Activated CD8-positive, alpha-beta T cell treated with anti-CD3 and anti-CD28 coated beads, Interleukin-2, amount 10 ng/mL, durations not matched to agents 7 days and 5 days (primary cell): ENCODE measurements at regions not wholly inside any gene's neighbourhood (a gene's known extent, or its start where the extent isn't known, plus 50 kb on each side); places are given as distances from the start of the nearest gene placed in this dataset.

ENCODE experiments used
- ATAC-seq: fragments of 150-1000 bp; cut with Tn5 transposase; one replicate; pipeline ENCODE4 v1.10.0; 2021; ENCODE audit warnings: moderate library complexity
- CTCF ChIA-PET: fragments of 350-600 bp; sonication (Branson Sonifier 250); formaldehyde crosslinking; loops from one replicate; lab custom pipeline; 2021; ENCODE audit warnings: antibody characterized with exemption; lab: Charles Lee
- POLR2A ChIA-PET: fragments of 350-600 bp; sonication (Branson Sonifier 250); formaldehyde crosslinking; loops from one replicate; lab custom pipeline; 2021; ENCODE audit warnings: antibody characterized with exemption; lab: Charles Lee
- DNase-seq: peaks from one replicate; pipeline ENCODE4 v3.0.0-alpha.2; 2020
- H3K27ac Mint-ChIP-seq: one replicate; pipeline ENCODE4 v1.8.0; 2021; ENCODE audit warnings: mild to moderate bottlenecking, mixed read lengths
- H3K27me3 Mint-ChIP-seq: one replicate; pipeline ENCODE4 v1.8.0; 2021; ENCODE audit warnings: low read depth, mixed read lengths
- H3K36me3 Mint-ChIP-seq: one replicate; pipeline ENCODE4 v1.8.0; 2021; ENCODE audit warnings: low read depth, mixed read lengths
- H3K4me1 Mint-ChIP-seq: one replicate; pipeline ENCODE4 v1.8.0; 2021; ENCODE audit warnings: low read depth, mixed read lengths
- H3K4me3 Mint-ChIP-seq: one replicate; pipeline ENCODE4 v1.8.0; 2021; ENCODE audit warnings: mild to moderate bottlenecking, mixed read lengths
- H3K9me3 Mint-ChIP-seq: one replicate; pipeline ENCODE4 v1.8.0; 2022; ENCODE audit warnings: mixed read lengths; ENCODE audit not compliant: insufficient read depth

- Mint-ChIP-seq H3K27ac (no peak overlapping the region), H3K36me3 (no peaks in the 10 kb centered on the region), H3K9me3 (no peaks in the 10 kb centered on the region), H3K4me1 (no peaks in the 10 kb centered on the region), H3K27me3 (no peaks in the 10 kb centered on the region), H3K4me3 (no peak overlapping the region)
- CTCF ChIA-PET, result no interaction called here
- DNase-seq (no peak), ATAC-seq (no peak)
- POLR2A ChIA-PET, result no interaction called here
Measured at GRCh38 chr20:61125076-61125475, 127.0 kb upstream of the CDH4 start.

DNA sequence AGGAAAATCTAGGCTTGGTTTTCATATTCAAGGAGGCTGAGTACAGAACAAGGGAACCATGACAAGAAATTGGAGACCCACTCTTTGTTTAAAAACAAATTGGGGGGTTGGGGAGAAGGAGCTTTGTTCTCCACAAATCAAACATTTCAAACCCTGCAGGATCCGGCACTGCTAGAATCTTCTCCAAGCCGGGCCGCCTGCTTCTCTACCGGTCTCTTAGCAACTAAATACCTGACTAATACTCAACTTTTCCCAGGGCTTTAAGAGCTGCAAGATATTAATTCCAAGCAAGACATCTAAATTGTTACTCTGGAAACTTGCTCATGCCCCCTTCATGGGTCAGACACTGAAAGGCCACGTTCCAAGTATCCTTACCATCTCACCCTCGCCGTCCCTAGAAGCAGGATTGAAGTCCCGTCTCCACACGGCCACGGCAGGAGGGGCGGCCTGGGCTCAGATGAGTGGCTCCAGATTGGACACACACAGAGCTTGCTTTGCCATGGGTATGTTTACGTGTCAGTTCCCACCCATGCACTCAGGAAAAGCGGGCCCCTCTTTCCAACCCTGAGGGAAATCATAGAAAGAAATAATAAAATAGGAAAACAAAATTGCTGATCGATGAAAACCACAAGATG lies 126.4 kb upstream of the CDH4 start:
- DNase-seq (no peak), ATAC-seq (no peak)
- H3K27me3 Mint-ChIP-seq, result no peaks in the 10 kb centered on the region
- no peaks in the 10 kb centered on the region for H3K9me3 Mint-ChIP-seq
- no peak overlapping the region for H3K4me3 Mint-ChIP-seq
- no peaks in the 10 kb centered on the region for H3K36me3 Mint-ChIP-seq
- no peak overlapping the region for H3K27ac Mint-ChIP-seq
- ChIA-PET CTCF (no interaction called here), POLR2A (no interaction called here)
- H3K4me1 Mint-ChIP-seq, result no peaks in the 10 kb centered on the region

- Mint-ChIP-seq H3K36me3 (no peaks in the 10 kb centered on the region), H3K9me3 (no peaks in the 10 kb centered on the region), H3K4me3 (no peak overlapping the region), H3K27ac (no peak overlapping the region), H3K4me1 (no peaks in the 10 kb centered on the region), H3K27me3 (no peaks in the 10 kb centered on the region)
- ATAC-seq (no peak), DNase-seq (no peak)
- ChIA-PET POLR2A (no interaction called here), CTCF (no interaction called here)
Measured at GRCh38 chr20:61126369-61127195, 125.5 kb upstream of the CDH4 start.

DNA sequence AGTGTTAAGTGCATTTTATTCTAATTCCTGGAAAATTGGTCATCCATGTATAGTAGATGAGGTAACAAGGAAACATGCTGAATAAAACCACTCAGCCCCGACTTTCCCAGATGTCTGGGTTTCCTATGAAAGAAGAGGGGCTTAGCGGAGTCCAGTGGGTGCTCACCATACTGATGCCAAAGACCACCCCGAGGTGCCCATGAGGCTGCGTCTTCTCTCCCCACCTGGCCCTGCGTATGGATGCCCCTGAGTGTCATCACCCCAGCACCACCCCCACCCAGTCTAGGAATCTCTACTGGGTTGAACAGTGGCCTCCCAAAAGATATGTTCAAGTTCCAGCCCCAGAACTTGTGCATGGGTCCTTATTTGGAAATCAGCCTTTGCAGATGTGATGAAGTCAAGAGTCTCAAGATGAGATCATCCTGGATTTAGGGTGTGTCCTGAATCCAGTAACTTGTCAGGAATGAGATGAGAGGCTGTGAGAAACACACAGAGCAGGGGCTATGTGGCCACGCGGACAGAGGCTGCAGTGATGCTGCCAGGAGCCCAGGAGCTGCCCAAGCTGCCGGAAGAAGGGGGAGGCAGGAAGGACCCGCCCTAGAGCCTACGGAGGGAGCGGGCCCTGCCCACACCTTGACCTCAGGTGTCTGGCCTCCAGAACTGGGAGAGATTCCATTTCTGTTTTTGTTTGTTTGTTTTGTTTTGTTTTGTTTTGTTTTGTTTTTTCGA lies 124.6 kb upstream of the CDH4 start:
- DNase-seq (no peak), ATAC-seq (no peak)
- Mint-ChIP-seq H3K27me3 (no peaks in the 10 kb centered on the region), H3K27ac (no peak overlapping the region), H3K4me1 (no peaks in the 10 kb centered on the region), H3K36me3 (no peaks in the 10 kb centered on the region), H3K9me3 (no peaks in the 10 kb centered on the region), H3K4me3 (no peak overlapping the region)
- ChIA-PET CTCF (no interaction called here), POLR2A (no interaction called here)

DNA sequence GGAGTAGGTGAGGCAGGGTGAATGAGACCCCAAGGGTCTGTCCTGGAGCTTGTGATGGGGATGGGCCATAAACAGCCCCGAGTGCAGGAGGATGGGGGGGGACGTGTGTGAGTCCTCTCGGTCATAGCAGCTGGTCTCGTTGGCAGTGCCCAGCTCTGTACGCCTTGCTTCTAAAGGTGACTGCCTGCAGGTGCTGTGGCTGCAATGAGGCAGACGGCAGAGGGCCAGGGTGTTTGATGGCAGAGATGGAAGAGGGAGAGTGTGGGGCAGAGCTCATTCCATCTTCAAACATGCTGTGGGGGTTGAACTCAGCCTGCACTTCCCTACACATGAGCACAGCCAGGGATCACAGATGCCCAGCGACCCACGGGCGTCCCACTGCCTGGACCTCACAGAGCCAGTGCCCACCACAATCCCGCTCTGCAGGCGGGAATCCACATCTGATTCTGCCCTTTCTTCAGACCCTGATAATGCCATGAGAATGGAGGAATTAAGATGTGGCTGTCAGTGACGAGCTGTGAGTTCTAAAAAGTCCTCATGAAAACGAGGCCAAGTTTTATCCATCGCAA lies 123.3 kb upstream of the CDH4 start:
- DNase-seq (no peak), ATAC-seq (no peak)
- Mint-ChIP-seq H3K9me3 (no peaks in the 10 kb centered on the region), H3K4me3 (no peak overlapping the region), H3K27ac (no peak overlapping the region), H3K4me1 (no peaks in the 10 kb centered on the region), H3K36me3 (no peaks in the 10 kb centered on the region), H3K27me3 (no peaks in the 10 kb centered on the region)
- ChIA-PET POLR2A (no interaction called here), CTCF (no interaction called here)

DNA sequence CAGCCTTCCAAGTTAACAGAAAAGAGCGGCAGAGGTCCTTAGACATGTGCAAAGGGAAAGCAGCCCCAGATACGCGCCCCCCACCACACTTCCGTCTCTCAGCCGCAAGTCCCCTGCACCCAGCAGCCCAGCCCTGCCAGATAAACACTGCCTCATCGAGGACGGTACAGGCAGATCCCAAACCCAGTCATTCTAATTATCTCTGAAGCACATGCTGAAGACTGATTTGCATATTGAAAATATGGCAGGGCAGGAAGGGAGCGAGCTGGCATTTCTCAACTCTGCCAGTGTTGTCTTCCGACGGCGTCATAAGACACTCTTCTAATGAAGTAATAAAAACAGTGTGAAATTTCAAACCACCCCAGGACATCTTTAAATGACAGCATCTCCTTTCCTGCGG lies 122.8 kb upstream of the CDH4 start:
- ATAC-seq (no peak), DNase-seq (no peak)
- Mint-ChIP-seq H3K9me3 (no peaks in the 10 kb centered on the region), H3K27me3 (no peaks in the 10 kb centered on the region), H3K36me3 (no peaks in the 10 kb centered on the region), H3K27ac (no peak overlapping the region), H3K4me3 (no peak overlapping the region), H3K4me1 (no peaks in the 10 kb centered on the region)
- ChIA-PET POLR2A (no interaction called here), CTCF (no interaction called here)

DNA sequence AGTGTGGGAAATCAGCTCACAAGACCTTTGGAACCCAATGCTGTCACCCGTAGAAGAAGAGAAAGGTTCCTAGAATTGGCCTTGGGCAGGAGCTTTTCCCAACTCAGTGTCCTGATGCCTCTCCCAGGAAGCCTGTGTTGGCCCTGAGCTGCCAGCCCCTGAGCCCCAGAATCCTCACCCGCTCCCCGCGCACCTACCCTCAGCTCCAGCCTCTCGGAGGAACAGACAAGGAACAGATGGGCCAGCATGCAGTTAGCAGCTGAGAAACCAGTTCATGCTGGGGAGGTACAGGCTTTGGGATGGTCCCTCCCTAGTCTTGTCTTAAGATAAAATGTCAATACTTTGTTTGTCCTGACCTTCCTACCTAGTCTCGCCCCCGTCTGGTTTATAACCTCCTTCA lies 121.9 kb upstream of the CDH4 start:
- Mint-ChIP-seq H3K27ac (no peak overlapping the region), H3K27me3 (no peaks in the 10 kb centered on the region), H3K4me3 (no peak overlapping the region), H3K4me1 (no peaks in the 10 kb centered on the region), H3K9me3 (no peaks in the 10 kb centered on the region), H3K36me3 (no peaks in the 10 kb centered on the region)
- CTCF ChIA-PET, result no interaction called here
- ATAC-seq (no peak), DNase-seq (no peak)
- POLR2A ChIA-PET, result no interaction called here

DNA sequence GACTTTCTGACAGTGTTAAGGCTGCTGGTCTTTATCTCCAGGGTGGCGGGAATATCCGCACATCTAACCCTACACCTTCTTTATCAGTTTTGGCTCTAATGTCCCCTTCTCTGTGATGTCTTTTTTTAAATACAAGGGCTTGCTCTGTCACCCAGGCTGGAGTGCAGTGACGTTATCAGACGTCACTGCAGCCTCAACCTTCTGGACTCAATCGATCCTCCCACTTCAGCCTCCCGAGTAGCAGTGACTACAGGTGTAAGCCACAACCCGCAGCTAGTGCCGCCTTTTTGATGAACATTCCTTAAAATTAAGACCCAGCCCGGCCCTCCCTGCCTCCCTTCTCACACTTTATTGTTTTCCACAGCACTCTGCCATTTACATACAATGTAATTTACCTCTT lies 120.1 kb upstream of the CDH4 start:
- Mint-ChIP-seq H3K4me3 (no peak overlapping the region), H3K27me3 (no peaks in the 10 kb centered on the region), H3K4me1 (no peaks in the 10 kb centered on the region), H3K9me3 (no peaks in the 10 kb centered on the region), H3K27ac (no peak overlapping the region), H3K36me3 (no peaks in the 10 kb centered on the region)
- no peak for DNase-seq
- POLR2A ChIA-PET, result no interaction called here
- ATAC-seq, result no peak
- CTCF ChIA-PET, result no interaction called here

GRCh38 chr20:61133611-61134010 lies 118.5 kb upstream of the CDH4 start:
- Mint-ChIP-seq H3K4me3 (no peak overlapping the region), H3K4me1 (no peaks in the 10 kb centered on the region), H3K36me3 (no peaks in the 10 kb centered on the region), H3K9me3 (no peaks in the 10 kb centered on the region), H3K27me3 (no peaks in the 10 kb centered on the region), H3K27ac (no peak overlapping the region)
- ChIA-PET POLR2A (no interaction called here), CTCF (no interaction called here)
- DNase-seq (no peak), ATAC-seq (no peak)

GRCh38 chr20:61134296-61135030 lies 117.6 kb upstream of the CDH4 start:
- DNase-seq (no peak), ATAC-seq (no peak)
- Mint-ChIP-seq H3K4me3 (no peak overlapping the region), H3K27me3 (no peaks in the 10 kb centered on the region), H3K9me3 (no peaks in the 10 kb centered on the region), H3K4me1 (no peaks in the 10 kb centered on the region), H3K36me3 (no peaks in the 10 kb centered on the region), H3K27ac (no peak overlapping the region)
- POLR2A ChIA-PET, result no interaction called here
- CTCF ChIA-PET, result no interaction called here

DNA sequence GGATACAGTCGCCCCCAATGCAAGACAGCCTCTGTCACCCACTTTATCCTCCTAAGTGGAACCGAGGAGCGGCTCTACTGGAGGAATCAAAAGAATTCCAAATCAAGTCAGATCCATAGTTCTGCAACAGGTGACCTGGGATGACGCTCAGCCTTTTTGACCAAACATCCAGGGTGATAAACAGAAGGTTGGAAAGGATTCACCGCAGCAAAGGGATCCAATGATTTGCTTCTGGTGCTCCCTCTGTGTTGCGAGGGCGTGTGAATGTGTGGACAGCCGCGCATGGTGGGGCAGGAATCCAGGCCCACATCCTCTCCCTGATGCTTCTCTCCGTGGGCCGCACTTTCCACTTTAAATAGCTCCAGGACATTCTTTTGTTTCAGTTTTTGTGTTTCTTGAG lies 116.8 kb upstream of the CDH4 start:
- POLR2A ChIA-PET, result no interaction called here

More for the DNA sequence above, 116.8 kb upstream of the CDH4 start:
- Mint-ChIP-seq H3K9me3 (no peaks in the 10 kb centered on the region), H3K27me3 (no peaks in the 10 kb centered on the region), H3K27ac (no peak overlapping the region), H3K4me3 (no peak overlapping the region), H3K4me1 (no peaks in the 10 kb centered on the region), H3K36me3 (no peaks in the 10 kb centered on the region)
- no peak for DNase-seq
- CTCF ChIA-PET, result no interaction called here
- ATAC-seq, result no peak
